Activated CD4-positive, alpha-beta memory T cell treated with anti-CD3 and anti-CD28 coated beads, Interleukin-2, amount 10 ng/mL, durations not matched to agents 7 days and 5 days (primary cell): ENCODE measurements at regions not wholly inside any gene's neighbourhood (a gene's known extent, or its start where the extent isn't known, plus 50 kb on each side); places are given as distances from the start of the nearest gene placed in this dataset.

ENCODE experiments used
- CTCF ChIA-PET: fragments of 350-600 bp; sonication (Branson Sonifier 250); formaldehyde crosslinking; loops from one replicate; lab custom pipeline; 2021; ENCODE audit warnings: antibody characterized with exemption, inconsistent platforms; lab: Charles Lee
- POLR2A ChIA-PET: fragments of 350-600 bp; sonication (Branson Sonifier 250); formaldehyde crosslinking; loops from one replicate; lab custom pipeline; 2021; ENCODE audit warnings: antibody characterized with exemption; lab: Charles Lee
- DNase-seq: peaks from one replicate; pipeline ENCODE4 v3.0.0-alpha.2; 2020
- H3K27ac Mint-ChIP-seq: one replicate; pipeline ENCODE4 v1.8.0; 2021; ENCODE audit warnings: mild to moderate bottlenecking, mixed read lengths
- H3K27me3 Mint-ChIP-seq: one replicate; pipeline ENCODE4 v1.8.0; 2021; ENCODE audit warnings: mixed read lengths
- H3K36me3 Mint-ChIP-seq: one replicate; pipeline ENCODE4 v1.8.0; 2021; ENCODE audit warnings: low read depth, mixed read lengths
- H3K4me1 Mint-ChIP-seq: one replicate; pipeline ENCODE4 v1.8.0; 2021; ENCODE audit warnings: mixed read lengths
- H3K4me3 Mint-ChIP-seq: one replicate; pipeline ENCODE4 v1.8.0; 2021; ENCODE audit warnings: mild to moderate bottlenecking, mixed read lengths
- H3K9me3 Mint-ChIP-seq: one replicate; pipeline ENCODE4 v1.8.0; 2021; ENCODE audit warnings: mixed read lengths

DNA sequence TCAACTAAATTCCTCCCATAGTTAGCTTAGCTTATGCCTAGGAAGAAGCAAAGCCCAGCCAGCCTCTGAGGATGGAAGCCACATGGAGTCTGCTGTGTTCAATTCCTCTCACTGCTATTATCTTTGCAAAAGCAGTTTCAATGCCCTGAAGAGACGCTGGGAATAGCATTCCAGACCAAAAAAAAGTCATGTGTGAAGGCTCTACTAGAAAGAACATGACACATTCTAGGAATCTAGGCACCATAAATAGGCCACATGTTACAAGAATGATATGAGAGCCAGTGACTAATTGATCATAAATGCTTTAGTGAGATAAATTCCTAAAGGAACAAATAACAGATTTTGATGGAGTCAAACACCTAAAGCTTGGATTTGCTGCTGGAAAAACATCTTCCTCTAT, 800.8 kb downstream of the TUSC7 start:
- no peaks in the 10 kb centered on the region for H3K9me3 Mint-ChIP-seq
- POLR2A ChIA-PET = no interaction called here
- DNase-seq = no peak
- CTCF ChIA-PET = no interaction called here
- H3K27ac Mint-ChIP-seq = no peak overlapping the region
- no peaks in the 10 kb centered on the region for H3K36me3 Mint-ChIP-seq
- H3K4me1 Mint-ChIP-seq = no peaks in the 10 kb centered on the region
- H3K27me3 Mint-ChIP-seq = no peaks in the 10 kb centered on the region
- H3K4me3 Mint-ChIP-seq = no peak overlapping the region

GRCh38 chr3:117512975-117513374, 803.4 kb downstream of the TUSC7 start:
- Mint-ChIP-seq H3K27ac (no peak overlapping the region), H3K36me3 (no peaks in the 10 kb centered on the region), H3K9me3 (no peaks in the 10 kb centered on the region), H3K27me3 (no peaks in the 10 kb centered on the region), H3K4me1 (no peaks in the 10 kb centered on the region), H3K4me3 (no peak overlapping the region)
- POLR2A ChIA-PET = no interaction called here
- no peak for DNase-seq
- CTCF ChIA-PET = no interaction called here

- ChIA-PET POLR2A (no interaction called here), CTCF (no interaction called here)
- no peaks in the 10 kb centered on the region for H3K27me3 Mint-ChIP-seq
- no peak overlapping the region for H3K27ac Mint-ChIP-seq
- H3K4me1 Mint-ChIP-seq = no peaks in the 10 kb centered on the region
- peaks cover 4% of the 10 kb centered on the region for H3K9me3 Mint-ChIP-seq
- no peak for DNase-seq
- no peak overlapping the region for H3K4me3 Mint-ChIP-seq
- H3K36me3 Mint-ChIP-seq = no peaks in the 10 kb centered on the region
These were observed 805.7 kb downstream of the TUSC7 start for GRCh38 chr3:117515309-117515708.

DNA sequence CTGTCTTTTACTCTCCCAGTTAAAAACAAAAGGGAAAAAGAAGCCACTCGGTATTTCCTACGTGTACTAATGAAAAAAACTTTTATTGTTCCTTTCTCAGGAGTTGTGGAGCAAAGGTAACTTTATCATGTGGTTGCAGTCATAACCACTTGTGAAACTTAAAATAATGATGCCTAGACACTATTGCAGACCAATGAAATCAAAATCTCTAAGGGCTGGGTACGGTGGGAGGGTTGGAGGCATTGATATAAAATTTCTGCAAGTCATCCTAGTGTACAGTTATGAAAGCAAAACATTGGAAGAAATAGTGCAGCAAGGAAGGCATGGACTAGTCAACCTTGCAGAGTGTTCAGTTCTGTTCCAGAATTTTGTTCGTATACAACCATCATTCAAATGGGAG, 808.8 kb downstream of the TUSC7 start:
- no peak for DNase-seq
- H3K4me1 Mint-ChIP-seq = no peaks in the 10 kb centered on the region
- no peaks in the 10 kb centered on the region for H3K27me3 Mint-ChIP-seq
- CTCF ChIA-PET = no interaction called here
- POLR2A ChIA-PET = no interaction called here
- H3K4me3 Mint-ChIP-seq = no peak overlapping the region
- H3K27ac Mint-ChIP-seq = no peak overlapping the region
- H3K36me3 Mint-ChIP-seq = no peaks in the 10 kb centered on the region
- peaks cover 7% of the 10 kb centered on the region for H3K9me3 Mint-ChIP-seq

- no peak for DNase-seq
- no peak overlapping the region for H3K27ac Mint-ChIP-seq
- no peak overlapping the region for H3K4me3 Mint-ChIP-seq
- peaks cover 8% of the 10 kb centered on the region for H3K9me3 Mint-ChIP-seq
- POLR2A ChIA-PET = no interaction called here
- no peaks in the 10 kb centered on the region for H3K4me1 Mint-ChIP-seq
- H3K36me3 Mint-ChIP-seq = no peaks in the 10 kb centered on the region
- CTCF ChIA-PET = no interaction called here
- H3K27me3 Mint-ChIP-seq = no peaks in the 10 kb centered on the region
These were observed 810.2 kb downstream of the TUSC7 start for GRCh38 chr3:117519776-117520175.

DNA sequence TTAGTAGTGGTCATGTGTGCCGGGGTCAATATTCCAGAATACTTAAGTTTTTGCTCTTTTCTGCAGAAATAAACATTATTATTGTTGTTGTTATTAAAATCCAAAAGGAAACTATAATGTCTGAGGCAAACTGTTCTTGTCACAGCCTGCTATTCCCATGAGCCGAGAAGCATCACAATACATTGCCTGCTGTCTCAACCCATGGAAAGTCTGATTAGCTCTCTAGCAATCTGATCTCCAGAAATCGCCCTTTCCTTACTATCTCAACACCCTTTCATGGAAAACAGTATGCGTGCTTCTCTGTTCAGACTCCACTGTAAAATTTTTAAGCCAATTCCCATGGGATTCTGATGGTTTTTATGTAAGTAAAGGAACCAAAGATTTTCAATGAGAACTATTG, 811.0 kb downstream of the TUSC7 start:
- CTCF ChIA-PET = no interaction called here
- no peaks in the 10 kb centered on the region for H3K4me1 Mint-ChIP-seq
- peaks cover 8% of the 10 kb centered on the region for H3K9me3 Mint-ChIP-seq
- no peaks in the 10 kb centered on the region for H3K36me3 Mint-ChIP-seq
- POLR2A ChIA-PET = no interaction called here
- no peak for DNase-seq
- no peak overlapping the region for H3K4me3 Mint-ChIP-seq
- no peaks in the 10 kb centered on the region for H3K27me3 Mint-ChIP-seq
- no peak overlapping the region for H3K27ac Mint-ChIP-seq

DNA sequence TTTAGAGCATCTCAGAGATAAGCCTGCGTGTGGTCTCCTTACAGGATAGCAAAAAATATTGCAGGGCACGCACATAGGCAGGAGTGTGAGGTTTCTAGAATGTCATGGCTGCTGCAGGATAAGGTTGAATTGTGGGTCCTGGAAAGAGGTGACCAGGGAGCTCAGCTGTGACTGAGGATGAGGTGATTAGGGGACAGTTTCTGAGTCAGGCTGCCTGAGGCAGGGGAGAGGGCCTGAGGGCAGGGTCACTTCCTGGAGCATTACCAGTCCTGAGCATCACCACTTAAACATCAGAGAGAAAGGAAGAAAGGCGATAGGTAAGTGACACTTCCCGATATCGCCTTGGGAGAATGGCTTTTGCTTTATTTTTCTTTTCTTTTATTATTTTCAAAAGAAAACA, 813.8 kb downstream of the TUSC7 start:
- no peaks in the 10 kb centered on the region for H3K4me1 Mint-ChIP-seq
- ChIA-PET POLR2A (no interaction called here), CTCF (no interaction called here)
- H3K4me3 Mint-ChIP-seq = no peak overlapping the region
- DNase-seq = no peak
- H3K27me3 Mint-ChIP-seq = no peaks in the 10 kb centered on the region
- no peaks in the 10 kb centered on the region for H3K36me3 Mint-ChIP-seq
- H3K27ac Mint-ChIP-seq = no peak overlapping the region
- H3K9me3 Mint-ChIP-seq = peaks cover 8% of the 10 kb centered on the region

DNA sequence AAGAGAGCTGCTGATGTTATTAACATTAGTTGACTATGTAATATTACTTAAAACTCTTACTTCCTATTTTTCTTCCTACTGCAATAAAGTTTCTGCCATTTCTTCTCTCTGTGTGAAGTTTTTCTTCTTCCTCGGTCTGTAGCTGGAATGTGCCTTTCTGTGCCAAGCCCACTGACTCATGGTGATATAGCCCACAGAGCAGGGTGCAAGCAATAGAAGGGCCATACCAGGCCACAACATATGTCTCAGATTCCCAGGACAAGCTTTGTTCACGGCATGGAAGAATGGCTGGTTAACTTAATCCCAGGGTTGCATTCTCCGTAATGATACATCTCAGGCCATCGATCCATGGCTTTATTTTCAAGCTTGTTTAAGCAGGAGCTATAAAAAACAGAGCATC, 815.3 kb downstream of the TUSC7 start:
- peaks cover 4% of the 10 kb centered on the region for H3K9me3 Mint-ChIP-seq
- POLR2A ChIA-PET = no interaction called here
- no peaks in the 10 kb centered on the region for H3K36me3 Mint-ChIP-seq
- no peak for DNase-seq
- H3K4me3 Mint-ChIP-seq = no peak overlapping the region
- no peak overlapping the region for H3K27ac Mint-ChIP-seq
- no peaks in the 10 kb centered on the region for H3K4me1 Mint-ChIP-seq
- H3K27me3 Mint-ChIP-seq = no peaks in the 10 kb centered on the region
- CTCF ChIA-PET = interaction anchor here (1.1 kb wide), 1 partner anchor 26 kb away, joined by 3 read pairs; no protein-coding TSS in a partner anchor

GRCh38 chr3:117526470-117527079, 817.0 kb downstream of the TUSC7 start:
- no peak for DNase-seq
- Mint-ChIP-seq H3K9me3 (peaks cover 4% of the 10 kb centered on the region), H3K4me3 (no peak overlapping the region), H3K36me3 (no peaks in the 10 kb centered on the region), H3K4me1 (no peaks in the 10 kb centered on the region), H3K27ac (no peak overlapping the region), H3K27me3 (no peaks in the 10 kb centered on the region)
- ChIA-PET POLR2A (no interaction called here), CTCF (interaction anchor here (1.2 kb wide), 1 partner anchor 756 kb away, joined by 7 read pairs; no protein-coding TSS in a partner anchor)

- H3K4me1 Mint-ChIP-seq = no peaks in the 10 kb centered on the region
- ChIA-PET POLR2A (no interaction called here), CTCF (no interaction called here)
- no peak for DNase-seq
- no peaks in the 10 kb centered on the region for H3K36me3 Mint-ChIP-seq
- no peak overlapping the region for H3K27ac Mint-ChIP-seq
- peaks cover 4% of the 10 kb centered on the region for H3K9me3 Mint-ChIP-seq
- H3K4me3 Mint-ChIP-seq = no peak overlapping the region
- H3K27me3 Mint-ChIP-seq = no peaks in the 10 kb centered on the region
These were observed 817.8 kb downstream of the TUSC7 start for GRCh38 chr3:117527346-117527745.

DNA sequence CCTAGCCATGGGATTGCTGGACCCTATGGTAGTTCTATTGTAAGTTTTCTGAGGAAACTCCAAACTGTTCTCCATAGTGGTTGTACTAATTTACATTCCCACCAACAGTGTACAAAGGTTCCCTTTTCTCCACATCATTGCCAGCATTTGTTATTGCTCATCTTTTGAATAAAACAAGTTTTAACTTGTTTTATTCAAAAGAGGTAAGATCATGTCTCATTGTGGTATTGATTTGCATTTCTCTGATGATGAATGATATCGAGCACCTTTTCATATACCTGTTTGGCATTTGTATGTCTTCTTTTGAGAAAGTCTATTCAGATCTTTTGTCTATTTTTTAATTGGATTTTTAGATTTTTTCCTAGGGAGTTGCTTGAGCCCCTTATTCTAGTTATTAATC, 819.1 kb downstream of the TUSC7 start:
- Mint-ChIP-seq H3K4me3 (no peak overlapping the region), H3K36me3 (no peaks in the 10 kb centered on the region), H3K9me3 (no peaks in the 10 kb centered on the region), H3K27me3 (no peaks in the 10 kb centered on the region), H3K27ac (no peak overlapping the region), H3K4me1 (no peaks in the 10 kb centered on the region)
- DNase-seq = no peak
- POLR2A ChIA-PET = no interaction called here
- CTCF ChIA-PET = no interaction called here

- Mint-ChIP-seq H3K27me3 (no peaks in the 10 kb centered on the region), H3K9me3 (no peaks in the 10 kb centered on the region), H3K4me1 (no peaks in the 10 kb centered on the region), H3K4me3 (no peak overlapping the region), H3K27ac (no peak overlapping the region), H3K36me3 (no peaks in the 10 kb centered on the region)
- POLR2A ChIA-PET = no interaction called here
- CTCF ChIA-PET = no interaction called here
- no peak for DNase-seq
These were observed 821.6 kb downstream of the TUSC7 start for GRCh38 chr3:117531078-117531767.

DNA sequence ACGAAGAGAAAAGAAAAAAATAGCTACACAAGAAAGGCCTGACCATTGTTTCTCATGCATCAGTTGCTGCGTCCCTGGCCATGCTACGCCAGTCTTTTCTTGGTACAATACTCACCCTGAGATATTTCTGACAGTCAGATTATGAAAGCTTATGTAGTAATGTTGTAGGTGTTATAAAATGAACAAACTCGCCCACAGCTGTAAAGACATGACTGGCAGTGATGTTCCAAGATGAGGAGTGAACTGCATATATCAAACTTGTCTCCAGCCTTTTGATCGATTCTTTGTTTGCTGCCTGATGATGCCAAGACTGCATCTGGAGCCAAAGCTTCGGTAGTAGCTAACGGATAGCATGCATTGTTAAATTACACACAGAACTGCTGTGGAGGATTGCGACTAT, 822.7 kb downstream of the TUSC7 start:
- POLR2A ChIA-PET = no interaction called here

DNA sequence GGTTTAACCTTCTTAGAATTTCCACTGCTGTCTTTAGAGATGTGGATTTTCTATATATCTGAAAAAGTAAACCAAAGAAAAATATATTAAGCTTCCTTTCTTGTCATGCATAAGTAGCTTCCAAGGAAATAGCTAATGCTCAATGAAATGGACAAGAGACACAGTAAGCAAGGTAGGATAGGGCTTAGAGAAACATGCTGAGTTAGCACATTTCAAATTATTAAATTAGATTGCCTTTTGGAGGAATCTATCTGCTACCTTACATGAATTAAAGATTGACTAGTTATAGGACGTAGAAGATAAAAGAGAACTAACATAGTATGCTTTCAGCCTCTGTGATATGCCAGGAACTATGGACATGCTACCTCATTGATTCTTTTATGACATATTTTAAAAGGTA, 824.6 kb downstream of the TUSC7 start:
- no peak for DNase-seq
- CTCF ChIA-PET = no interaction called here
- H3K9me3 Mint-ChIP-seq = no peaks in the 10 kb centered on the region
- H3K27me3 Mint-ChIP-seq = no peaks in the 10 kb centered on the region
- no peak overlapping the region for H3K4me3 Mint-ChIP-seq
- no peaks in the 10 kb centered on the region for H3K36me3 Mint-ChIP-seq
- H3K27ac Mint-ChIP-seq = no peak overlapping the region
- POLR2A ChIA-PET = no interaction called here
- no peaks in the 10 kb centered on the region for H3K4me1 Mint-ChIP-seq

More for the DNA sequence above, 822.7 kb downstream of the TUSC7 start:
- no peaks in the 10 kb centered on the region for H3K4me1 Mint-ChIP-seq
- CTCF ChIA-PET = no interaction called here
- H3K36me3 Mint-ChIP-seq = no peaks in the 10 kb centered on the region
- no peaks in the 10 kb centered on the region for H3K27me3 Mint-ChIP-seq
- H3K9me3 Mint-ChIP-seq = no peaks in the 10 kb centered on the region
- H3K27ac Mint-ChIP-seq = no peak overlapping the region
- no peak for DNase-seq
- no peak overlapping the region for H3K4me3 Mint-ChIP-seq
